ENCODE measurements at regions not wholly inside any gene's neighbourhood (a gene's known extent, or its start where the extent isn't known, plus 50 kb on each side); places are given as distances from the start of the nearest gene placed in this dataset.

DNA sequence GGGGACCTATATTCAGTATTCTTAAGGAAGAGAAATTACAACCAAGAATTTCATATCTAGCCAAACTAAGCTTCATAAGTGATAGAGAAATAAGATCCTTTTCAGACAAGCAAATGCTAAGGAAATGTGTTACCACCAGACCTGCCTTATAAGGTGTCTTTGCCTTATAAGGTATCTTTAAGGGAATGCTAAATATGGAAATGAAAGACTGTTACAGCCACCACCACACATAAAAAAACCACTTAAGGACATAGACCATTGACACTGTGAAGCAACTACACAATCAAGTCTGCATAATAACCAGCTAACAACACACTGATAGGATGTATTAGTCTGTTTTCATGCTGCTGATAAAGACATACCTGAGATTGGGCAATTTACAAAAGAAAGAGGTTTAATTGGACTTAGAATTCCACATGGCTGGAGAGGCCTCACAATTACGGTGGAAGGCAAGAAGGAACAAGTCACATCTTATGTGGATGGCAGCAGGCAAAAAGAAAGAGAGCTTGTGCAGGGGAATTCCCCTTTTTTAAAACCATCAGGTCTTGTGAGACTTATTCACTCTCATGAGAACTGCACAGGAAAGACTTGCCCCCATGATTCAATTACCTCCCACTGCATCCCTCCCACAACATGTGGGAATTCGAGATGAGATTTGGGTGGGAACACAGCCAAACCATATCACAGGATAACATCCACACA lies 119.2 kb upstream of the LAMA2 start:
- no peak overlapping the region for H2BK5ac ChIP-seq (ENCODE audit: insufficient read length, low read length)
- no peak for DNase-seq
- H4K8ac ChIP-seq (replicated peaks; ENCODE audit: insufficient read length, low read depth, low read length): no peak overlapping the region
- H3K27ac Mint-ChIP-seq: peak overlapping the region in 1 of 3 experiments; percentile 65; a peak in 3 of 7 replicates
- H3K27me3 ChIP-seq (ENCODE audit: insufficient read depth, low read length): no peaks in the 10 kb centered on the region
- TF ChIP-seq, protein P1, sequence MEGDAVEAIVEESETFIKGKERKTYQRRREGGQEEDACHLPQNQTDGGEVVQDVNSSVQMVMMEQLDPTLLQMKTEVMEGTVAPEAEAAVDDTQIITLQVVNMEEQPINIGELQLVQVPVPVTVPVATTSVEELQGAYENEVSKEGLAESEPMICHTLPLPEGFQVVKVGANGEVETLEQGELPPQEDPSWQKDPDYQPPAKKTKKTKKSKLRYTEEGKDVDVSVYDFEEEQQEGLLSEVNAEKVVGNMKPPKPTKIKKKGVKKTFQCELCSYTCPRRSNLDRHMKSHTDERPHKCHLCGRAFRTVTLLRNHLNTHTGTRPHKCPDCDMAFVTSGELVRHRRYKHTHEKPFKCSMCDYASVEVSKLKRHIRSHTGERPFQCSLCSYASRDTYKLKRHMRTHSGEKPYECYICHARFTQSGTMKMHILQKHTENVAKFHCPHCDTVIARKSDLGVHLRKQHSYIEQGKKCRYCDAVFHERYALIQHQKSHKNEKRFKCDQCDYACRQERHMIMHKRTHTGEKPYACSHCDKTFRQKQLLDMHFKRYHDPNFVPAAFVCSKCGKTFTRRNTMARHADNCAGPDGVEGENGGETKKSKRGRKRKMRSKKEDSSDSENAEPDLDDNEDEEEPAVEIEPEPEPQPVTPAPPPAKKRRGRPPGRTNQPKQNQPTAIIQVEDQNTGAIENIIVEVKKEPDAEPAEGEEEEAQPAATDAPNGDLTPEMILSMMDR (conservative IDR thresholded peaks at IDR 0.05): no peak
- no CpG with 5 or more reads among the region's 2 CpGs for WGBS (ENCODE audit: extremely low coverage, insufficient read length, low lambda C conversion rate)
- no peak overlapping the region for H3K4me2 ChIP-seq (ENCODE audit: insufficient read depth, insufficient read length, low read length)
- no peak overlapping the region for H2BK120ac ChIP-seq (ENCODE audit: low read depth, low read length, poor library complexity, severe bottlenecking)
- H3K9ac ChIP-seq (ENCODE audit: extremely low read depth, insufficient read length, low read length): no peak overlapping the region
- H3K27ac ChIP-seq (ENCODE audit: insufficient read length, low read depth, low read length): no peak overlapping the region
- H3K18ac ChIP-seq (ENCODE audit: insufficient read length, low read depth, low read length): no peak overlapping the region
- no peak overlapping the region for H3K4ac ChIP-seq (ENCODE audit: low read depth, low read length)
- H3K79me1 ChIP-seq (ENCODE audit: insufficient read depth, low read depth, low read length, poor library complexity, severe bottlenecking): no peaks in the 10 kb centered on the region
- H3K4me1 Mint-ChIP-seq: peaks cover 14% of the 10 kb centered on the region in 2 experiments
- H2AFZ ChIP-seq (ENCODE audit: low read length): no peak overlapping the region
- H4K20me1 ChIP-seq (ENCODE audit: control insufficient read depth, insufficient read depth, insufficient read length): no peaks in the 10 kb centered on the region
- no peak overlapping the region for H3K14ac ChIP-seq (ENCODE audit: insufficient read depth, low read length)
- no peaks in the 10 kb centered on the region for H3K23me2 ChIP-seq (ENCODE audit: insufficient read length, low read depth, low read length, poor library complexity, severe bottlenecking)
- H2BK12ac ChIP-seq (ENCODE audit: insufficient read length, low read depth, low read length): no peak overlapping the region
- no peaks in the 10 kb centered on the region for H3K79me2 ChIP-seq (ENCODE audit: insufficient read depth, low read length)
- no peak overlapping the region for H2BK20ac ChIP-seq (ENCODE audit: low read depth, low read length, poor library complexity, severe bottlenecking)
- peaks cover 17 to 22% of the 10 kb centered on the region in 2 experiments for H3K9me3 Mint-ChIP-seq
- H3K23ac ChIP-seq (ENCODE audit: insufficient read length, low read depth, low read length): no peak overlapping the region
- H3K27me3 Mint-ChIP-seq (ENCODE audit: low read depth): no peaks in the 10 kb centered on the region
- H4K91ac ChIP-seq (ENCODE audit: insufficient read length, low read depth, low read length): no peak overlapping the region
- H2AK5ac ChIP-seq (ENCODE audit: insufficient read length, low read length): no peak overlapping the region
- H2BK15ac ChIP-seq (ENCODE audit: low read depth, low read length): no peak overlapping the region
- H3K9me3 ChIP-seq (ENCODE audit: control insufficient read depth, low read depth, low read length): peaks cover 8% of the 10 kb centered on the region
- H3T11ph ChIP-seq (ENCODE audit: low read length): no peak overlapping the region
- no peaks in the 10 kb centered on the region; the same call in 1 of the 2 replicates for H3K4me1 ChIP-seq (ENCODE audit: insufficient read depth, low read length)
- no peak overlapping the region for H3K4me3 Mint-ChIP-seq
- no peak overlapping the region for H4K5ac ChIP-seq (ENCODE audit: insufficient read length, low read depth, low read length)
- H3K56ac ChIP-seq (ENCODE audit: insufficient read length, low read depth, low read length): no peak overlapping the region
- H3K36me3 Mint-ChIP-seq (ENCODE audit: insufficient read depth in 1 of 3, low read depth in 3 of 3): peaks cover 16 to 25% (median 21%) of the 10 kb centered on the region in 3 experiments
